GM12891 (cell line): ENCODE measurements at regions not wholly inside any gene's neighbourhood (a gene's known extent, or its start where the extent isn't known, plus 50 kb on each side); places are given as distances from the start of the nearest gene placed in this dataset.

ENCODE experiments used
- PAX5 ChIP-seq: IDR thresholded peaks from 2 replicates; pipeline ENCODE4 v1.6.1; 2011; ENCODE audit warnings: low read length, moderate library complexity, mild to moderate bottlenecking; ENCODE audit not compliant: insufficient read depth, severe bottlenecking
- POLR2A ChIP-seq: IDR thresholded peaks from 2 replicates; pipeline ENCODE4 v1.6.1; 2011; ENCODE audit warnings: low read depth, low read length, control low read depth
- POLR2AphosphoS5 ChIP-seq: IDR thresholded peaks from 2 replicates; pipeline ENCODE4 v1.6.1; 2011; ENCODE audit warnings: low read depth, low read length, control low read depth
- POU2F2 ChIP-seq: IDR thresholded peaks from 2 replicates; pipeline ENCODE4 v1.6.1; 2011; ENCODE audit warnings: low read depth, mild to moderate bottlenecking, control low read depth, low read length, moderate library complexity

DNA sequence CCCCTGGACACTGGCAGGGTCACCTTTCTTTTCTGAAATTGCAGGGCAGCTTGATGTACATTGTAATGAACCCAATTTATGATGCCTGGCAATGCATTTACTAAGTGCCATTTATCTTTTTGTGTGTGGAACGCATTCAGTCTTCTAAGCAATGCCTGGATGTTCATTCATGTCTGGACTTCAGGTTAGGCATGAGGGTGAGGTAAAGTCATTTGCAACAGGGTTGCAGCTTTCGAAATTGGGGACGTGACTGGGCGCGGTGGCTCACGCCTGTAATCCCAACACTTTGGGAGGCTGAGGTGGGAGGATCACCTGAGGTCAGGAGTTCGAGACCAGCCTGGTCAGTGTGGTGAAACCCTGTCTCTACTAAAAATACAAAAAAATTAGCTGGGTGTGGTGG, 134.6 kb downstream of the SOX4 start:
- TF ChIP-seq POU2F2 (no peak), POLR2AphosphoS5 (no peak), POLR2A (no peak), PAX5 (no peak)
